ENCODE measurements at regions not wholly inside any gene's neighbourhood (a gene's known extent, or its start where the extent isn't known, plus 50 kb on each side); places are given as distances from the start of the nearest gene placed in this dataset.

DNA sequence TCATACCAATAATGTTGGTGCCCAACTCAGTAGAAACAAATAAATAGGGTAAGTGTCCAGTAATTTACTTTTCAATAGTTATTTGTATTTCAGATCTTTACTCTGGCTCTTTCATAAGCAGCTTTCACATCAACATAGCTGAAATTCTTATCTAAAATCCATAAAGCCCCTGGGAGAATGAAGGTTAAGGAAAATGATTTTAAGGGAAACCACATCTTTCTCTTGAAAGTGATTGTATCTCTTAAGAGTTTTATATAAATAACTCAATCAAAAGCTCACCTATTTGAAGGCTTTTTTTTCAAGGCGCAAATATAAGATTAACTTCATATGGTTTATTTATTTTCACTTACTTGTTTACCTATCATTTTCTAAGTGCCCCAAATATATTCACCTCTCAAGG is 324.4 kb downstream of the HGF start:
- FAIRE-seq (no peak), DNase-seq (ENCODE audit: low read depth in 1 of 2, low spot score in 2 of 2) (no peak)
- Histone ChIP-seq H3K23me2 (ENCODE audit: low read depth, low read length) (no peaks in the 10 kb centered on the region), H3K27me3 (replicated peaks in 1 of 4; ENCODE audit: control insufficient read depth in 3 of 4, extremely low read depth in 1 of 4, insufficient read depth in 3 of 4, low read length in 3 of 4) (peaks cover 0 to 1% (median 0%) of the 10 kb centered on the region in 4 experiments; a peak in 1 of 7 replicates), H2BK120ac (replicated peaks; ENCODE audit: low read depth, low read length) (no peak overlapping the region), H4K91ac (replicated peaks; ENCODE audit: insufficient read length, low read length) (no peak overlapping the region), H4K8ac (ENCODE audit: extremely low read depth, insufficient read depth, low read length) (no peak overlapping the region), H3K27ac (ENCODE audit: low read depth, low read length) (no peak overlapping the region), H3K4me1 (replicated peaks in 1 of 4; ENCODE audit: control insufficient read depth in 3 of 4, insufficient read depth in 4 of 4, low read length in 3 of 4) (no peaks in the 10 kb centered on the region), H3K9me3 (ENCODE audit: insufficient read depth in 2 of 2, low read depth in 1 of 2, low read length in 1 of 2) (no peaks in the 10 kb centered on the region), H2AFZ (ENCODE audit: low read length) (no peak overlapping the region), H3K14ac (ENCODE audit: insufficient read length) (no peak overlapping the region), H2BK20ac (ENCODE audit: low read length) (no peak overlapping the region), H3K36me3 (ENCODE audit: control insufficient read depth in 2 of 4, insufficient read depth in 4 of 4, low read length in 3 of 4) (no peaks in the 10 kb centered on the region), H2AK5ac (ENCODE audit: low read depth, low read length) (no peak overlapping the region), H3K18ac (ENCODE audit: extremely low read depth, low read length) (no peak overlapping the region), H3K9ac (replicated peaks in 1 of 4; ENCODE audit: extremely low read depth in 1 of 4, low read depth in 3 of 4, low read length in 3 of 4) (no peak overlapping the region), H2BK12ac (ENCODE audit: low read depth, low read length) (no peak overlapping the region), H3K4me2 (ENCODE audit: insufficient read depth in 1 of 2, low read depth in 2 of 2, low read length in 2 of 2) (no peak overlapping the region), H4K20me1 (replicated peaks in 1 of 2; ENCODE audit: control insufficient read depth in 1 of 2, insufficient read depth in 2 of 2, low read length in 2 of 2) (no peaks in the 10 kb centered on the region), H3K4ac (replicated peaks; ENCODE audit: insufficient read length, low read depth, low read length) (no peak overlapping the region), H3K56ac (replicated peaks; ENCODE audit: insufficient read length, low read depth, low read length) (no peak overlapping the region), H3K4me3 (ENCODE audit: extremely low read depth in 1 of 4, insufficient read depth in 2 of 4, low read depth in 3 of 4, low read length in 4 of 4) (no peak overlapping the region), H4K5ac (ENCODE audit: insufficient read length, low read depth, low read length) (no peak overlapping the region), H3K23ac (ENCODE audit: insufficient read length) (no peak overlapping the region), H2BK5ac (ENCODE audit: low read depth, low read length) (no peak overlapping the region), H3K79me1 (ENCODE audit: low read depth, low read length) (no peaks in the 10 kb centered on the region), H2BK15ac (ENCODE audit: low read length) (no peak overlapping the region), H3K79me2 (ENCODE audit: control insufficient read depth in 1 of 2, insufficient read depth in 2 of 2, low read length in 2 of 2) (no peaks in the 10 kb centered on the region)
- 87% methylated on average over 1 of the region's 1 CpG; no CpG with 5 or more reads in 1 of the 2 experiments for WGBS, 2 experiments (ENCODE audit: extremely low coverage in 1 of 2, insufficient coverage in 1 of 2, insufficient read length in 1 of 2, insufficient replicate concordance in 2 of 2, low coverage in 1 of 2, low lambda C conversion rate in 2 of 2, missing lambda C conversion rate in 1 of 2)
- ChIA-PET POLR2A (ENCODE audit: partially characterized antibody) (no interaction called here), CTCF (ENCODE audit: partially characterized antibody) (interaction anchor here (0.6 to 1.9 kb wide), 5 partner anchors 12 to 1281 kb away, joined by 3 to 8 read pairs (median 3); no protein-coding TSS in a partner anchor)
- TF ChIP-seq BRCA1 (IDR thresholded peaks at IDR 0.05; ENCODE audit: low read depth, low read length) (no peak), FOSL1 (IDR thresholded peaks at IDR 0.05; ENCODE audit: insufficient read depth, low read depth, low read length) (no peak), KDM4A (IDR thresholded peaks at IDR 0.05; ENCODE audit: low read depth, low read length, severe bottlenecking) (no peak), SP1 (IDR thresholded peaks at IDR 0.05; ENCODE audit: low read depth, low read length) (no peak), SP4 (IDR thresholded peaks at IDR 0.05; ENCODE audit: low read length) (no peak), CBX8 (IDR thresholded peaks at IDR 0.05; ENCODE audit: borderline replicate concordance, low read depth, low read length) (no peak), MAX (IDR thresholded peaks at IDR 0.05) (no peak), JUN (IDR thresholded peaks at IDR 0.05; ENCODE audit: low read depth, low read length) (no peak), HDAC2 (IDR thresholded peaks at IDR 0.05; ENCODE audit: borderline replicate concordance in 1 of 2, low read depth in 2 of 2, low read length in 2 of 2) (no peak)
